Activated T-cell treated with anti-CD3 and anti-CD28 coated beads for 48 hours (primary cell): ENCODE measurements at regions not wholly inside any gene's neighbourhood (a gene's known extent, or its start where the extent isn't known, plus 50 kb on each side); places are given as distances from the start of the nearest gene placed in this dataset.
"Not testable (repeated sequence)": the region's sequence is repeated elsewhere in the genome, so short reads cannot be mapped to it uniquely, and the experiment has no call there.

Experiments
- DNase-seq: peaks from one replicate; pipeline ENCODE4 v3.0.0-alpha.2; 2020; ENCODE audit warnings: low read depth

GRCh38 chrX:2572740-2573139 lies 72.0 kb upstream of the DHRSX start:
- no peak for DNase-seq

DNA sequence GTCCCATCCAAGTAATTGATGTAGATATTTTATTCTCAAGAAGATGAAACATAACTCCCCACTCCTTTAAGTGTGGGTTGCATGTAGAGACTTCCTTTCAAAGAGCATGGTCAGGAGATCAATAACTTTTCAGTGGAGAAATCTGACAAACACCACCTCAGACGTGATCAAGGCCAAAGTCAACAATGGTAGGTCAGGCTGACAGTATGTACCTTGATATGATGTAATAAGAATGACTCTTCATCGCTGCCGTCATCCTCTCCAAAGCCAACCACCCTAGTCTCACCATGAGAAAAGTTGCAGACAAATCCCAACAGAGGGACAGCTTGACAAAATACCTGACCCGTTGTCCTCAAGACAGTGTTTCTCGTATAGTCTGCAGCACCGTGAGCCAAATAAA lies 67.3 kb upstream of the DHRSX start:
- no peak for DNase-seq

GRCh38 chrX:2566055-2566454 lies 65.3 kb upstream of the DHRSX start:
- no peak for DNase-seq

DNA sequence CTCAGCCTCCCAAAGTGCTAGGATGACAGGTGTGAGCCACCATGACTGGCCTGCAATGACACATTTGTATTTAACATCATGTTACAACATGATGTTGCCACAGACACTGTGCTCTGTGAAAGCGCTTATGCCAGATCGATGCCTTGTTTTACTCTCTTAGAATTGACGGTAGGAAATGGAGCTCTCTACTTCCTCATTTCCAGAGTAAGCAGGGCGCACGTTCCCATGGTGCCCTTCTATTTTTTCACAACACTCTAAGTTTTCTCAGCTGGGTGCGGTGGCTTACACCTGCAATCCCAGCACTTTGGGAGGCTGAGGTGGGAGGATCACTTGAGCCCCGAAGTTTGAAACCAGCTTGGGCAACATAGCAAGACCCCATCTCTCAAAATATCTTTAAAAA lies 60.7 kb upstream of the DHRSX start:
- no peak for DNase-seq

GRCh38 chrX:2559124-2559523 lies 58.3 kb upstream of the DHRSX start:
- DNase-seq: no peak

DNA sequence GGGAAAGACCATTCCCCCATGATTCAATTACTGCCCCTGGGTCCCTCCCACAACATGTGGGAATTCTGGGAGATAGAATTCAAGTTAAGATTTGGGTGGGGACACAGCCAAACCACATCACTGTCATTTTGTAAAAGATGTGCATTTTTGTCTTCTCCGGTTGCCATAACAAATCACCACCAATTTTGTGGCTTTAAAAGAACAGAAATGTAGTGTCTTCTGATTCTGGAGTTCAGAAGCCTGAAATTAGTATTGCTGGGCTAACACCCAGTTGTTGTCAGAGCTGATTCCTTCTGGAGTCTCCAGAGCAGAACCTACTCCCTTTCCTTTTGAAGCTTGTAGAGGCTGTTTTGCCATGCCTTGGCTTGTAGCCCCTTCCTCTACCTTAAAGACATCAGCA lies 54.1 kb upstream of the DHRSX start:
- DNase-seq: no peak

DNA sequence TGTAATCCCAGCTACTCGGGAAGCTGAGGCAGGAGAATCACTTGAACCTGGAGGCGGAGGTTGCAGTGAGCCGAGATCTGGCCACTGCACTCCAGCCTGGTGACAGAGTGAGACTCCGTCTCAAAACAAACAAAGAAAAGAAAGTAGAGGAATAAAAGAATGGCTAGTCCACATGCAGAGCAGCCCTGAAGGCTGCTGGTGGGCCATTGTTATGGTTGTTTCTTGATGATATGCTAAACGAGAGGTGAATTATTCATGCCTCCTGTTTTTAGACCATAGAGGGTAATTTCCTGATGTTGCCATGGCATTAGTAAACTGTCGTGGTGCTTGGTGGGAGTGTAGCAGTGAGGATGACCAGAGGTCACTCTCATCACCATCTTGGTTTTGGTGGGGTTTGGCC lies 53.3 kb upstream of the DHRSX start:
- DNase-seq: not testable (repeated sequence)

GRCh38 chrX:2552621-2553201 lies 51.9 kb upstream of the DHRSX start:
- no peak for DNase-seq

GRCh38 chrX:2550328-2551020 lies 49.7 kb upstream of the DHRSX start:
- DNase-seq: no peak
